Subcutaneous abdominal adipose tissue (tissue), 5 donors: ENCODE measurements at regions not wholly inside any gene's neighbourhood (a gene's known extent, or its start where the extent isn't known, plus 50 kb on each side); places are given as distances from the start of the nearest gene placed in this dataset.
A peak's percentile ranks its signal among the peaks of the same experiment; 100 is the strongest.

Experiments
- H3K27ac ChIP-seq: one replicate; pipeline ENCODE4 v1.7.0; 2013; ENCODE audit warnings: low read depth, mild to moderate bottlenecking, inconsistent platforms, low read length, moderate library complexity
- H3K27me3 ChIP-seq, 5 donors: one replicate each; pipeline ENCODE4 v1.7.0; 2013; ENCODE audit warnings: low read length in 5 of 5, inconsistent platforms in 1 of 5; ENCODE audit not compliant: control insufficient read depth in 5 of 5, insufficient read depth in 4 of 5
- H3K36me3 ChIP-seq, 5 donors: one replicate each; pipeline ENCODE4 v1.7.0; 2013; ENCODE audit warnings: low read length in 5 of 5; ENCODE audit not compliant: control insufficient read depth in 5 of 5, insufficient read depth in 5 of 5
- H3K4me1 ChIP-seq, 5 donors: one replicate each; pipeline ENCODE4 v1.7.0; 2013; ENCODE audit warnings: low read length in 5 of 5, mild to moderate bottlenecking in 3 of 5, moderate library complexity in 1 of 5; ENCODE audit not compliant: control insufficient read depth in 5 of 5, insufficient read depth in 5 of 5
- H3K4me3 ChIP-seq, 5 donors: one replicate each; pipeline ENCODE4 v1.7.0; 2013; ENCODE audit warnings: low read length in 5 of 5, low read depth in 1 of 5
- H3K9ac ChIP-seq, 5 donors: one replicate each; pipeline ENCODE4 v1.7.0; 2013; ENCODE audit warnings: low read length in 5 of 5, mild to moderate bottlenecking in 4 of 5, moderate library complexity in 3 of 5
- H3K9me3 ChIP-seq, 5 donors: one replicate each; pipeline ENCODE4 v1.7.0; 2013; ENCODE audit warnings: low read length in 5 of 5; ENCODE audit not compliant: control insufficient read depth in 5 of 5
- donor health status: healthy.
- donor health status: healthy.
- donor health status: healthy.
- donor health status: healthy.
- donor health status: healthy.

DNA sequence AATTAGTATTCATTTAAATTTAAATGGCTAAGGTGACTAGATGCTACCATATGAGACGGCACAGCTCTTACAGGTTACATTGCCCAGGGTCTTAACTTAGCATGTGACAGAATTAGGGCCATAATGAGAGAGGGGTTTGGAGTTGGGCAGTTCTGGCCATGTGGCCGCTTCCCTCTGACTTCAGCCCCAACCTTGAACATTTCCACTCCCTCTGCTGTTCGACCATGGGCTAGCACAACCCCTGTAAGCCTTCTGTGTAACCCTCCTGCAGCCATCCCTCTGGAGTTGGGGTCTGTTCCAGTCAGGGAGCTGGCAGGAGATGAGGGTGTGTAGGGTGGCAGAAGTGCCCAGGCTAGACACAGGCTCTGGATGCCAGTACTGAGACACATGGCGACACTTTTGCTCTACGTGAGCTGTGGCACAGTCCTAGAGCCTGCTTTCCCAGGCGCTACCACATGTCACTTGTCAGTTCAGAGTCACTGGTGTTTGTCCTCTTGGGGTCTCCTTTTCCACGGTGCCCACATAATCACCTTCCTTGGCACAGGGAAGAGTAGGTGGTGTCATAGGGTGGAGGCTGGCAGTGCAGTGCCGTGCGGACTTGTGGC, 128.7 kb upstream of the PITX1 start:
- Histone ChIP-seq H3K4me3 (no peak overlapping the region), H3K27me3 (peaks cover 0 to 6% (median 5%) of the 10 kb centered on the region in 5 donors), H3K4me1 (no peaks in the 10 kb centered on the region), H3K9ac (no peak overlapping the region), H3K36me3 (no peaks in the 10 kb centered on the region), H3K27ac (no peak overlapping the region), H3K9me3 (peaks cover 0 to 22% (median 18%) of the 10 kb centered on the region in 5 donors)

DNA sequence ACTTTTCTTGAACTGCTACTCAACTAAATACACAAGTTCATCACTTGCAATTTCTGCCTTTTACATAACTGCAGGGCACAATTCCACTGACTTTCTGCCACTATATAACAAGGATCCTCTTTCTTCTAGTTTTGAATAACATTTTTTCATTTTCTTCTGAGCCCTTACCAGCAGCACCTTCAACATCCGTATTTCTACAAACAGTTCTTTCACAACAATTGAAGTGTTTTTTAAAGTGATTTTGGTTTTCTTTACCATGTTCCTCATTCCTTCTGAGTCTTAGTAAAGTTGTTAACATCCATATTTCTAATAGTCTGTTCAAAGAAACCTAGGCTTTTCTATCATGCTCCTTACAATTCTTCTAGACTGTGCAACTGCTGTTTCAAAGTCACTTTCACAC, 127.2 kb upstream of the PITX1 start:
- Histone ChIP-seq H3K36me3 (no peaks in the 10 kb centered on the region), H3K4me3 (no peak overlapping the region), H3K9me3 (peaks cover 0 to 26% (median 21%) of the 10 kb centered on the region in 5 donors), H3K4me1 (no peaks in the 10 kb centered on the region), H3K27me3 (peaks cover 0 to 6% (median 3%) of the 10 kb centered on the region in 5 donors), H3K27ac (no peak overlapping the region), H3K9ac (no peak overlapping the region)

- Histone ChIP-seq H3K4me1 (no peaks in the 10 kb centered on the region), H3K4me3 (no peak overlapping the region), H3K9ac (no peak overlapping the region), H3K27ac (no peak overlapping the region), H3K9me3 (peaks cover 0 to 26% (median 21%) of the 10 kb centered on the region in 5 donors), H3K36me3 (no peaks in the 10 kb centered on the region), H3K27me3 (peaks cover 0 to 6% (median 3%) of the 10 kb centered on the region in 5 donors)
Measured at GRCh38 chr5:135160036-135160675, 126.1 kb upstream of the PITX1 start.

DNA sequence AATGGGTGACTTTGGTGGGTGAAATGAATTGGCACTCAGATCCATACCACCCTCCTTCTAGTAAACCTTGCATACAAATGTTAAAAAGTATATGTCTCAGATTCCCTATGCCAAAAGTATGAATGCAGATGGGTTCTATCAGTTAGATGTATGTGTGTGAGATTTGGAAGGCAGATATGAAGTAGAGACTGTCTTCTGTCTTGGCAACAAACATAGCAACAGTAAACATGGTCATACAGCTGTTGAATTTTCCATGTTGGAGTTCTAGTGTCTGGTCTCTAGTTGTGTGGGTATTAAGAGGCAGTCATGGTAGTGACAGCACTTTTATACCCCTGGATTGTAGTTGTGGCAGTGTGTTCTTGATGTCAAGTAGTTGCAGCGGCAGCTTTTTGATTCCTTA, 125.6 kb upstream of the PITX1 start:
- H3K4me3 ChIP-seq, result no peak overlapping the region
- H3K36me3 ChIP-seq, result no peaks in the 10 kb centered on the region
- H3K9ac ChIP-seq, result no peak overlapping the region
- H3K4me1 ChIP-seq, result peaks cover 0 to 1% (median 0%) of the 10 kb centered on the region in 5 donors
- peaks cover 0 to 6% (median 3%) of the 10 kb centered on the region in 5 donors for H3K27me3 ChIP-seq
- no peak overlapping the region for H3K27ac ChIP-seq
- H3K9me3 ChIP-seq, result peaks cover 0 to 26% (median 21%) of the 10 kb centered on the region in 5 donors

DNA sequence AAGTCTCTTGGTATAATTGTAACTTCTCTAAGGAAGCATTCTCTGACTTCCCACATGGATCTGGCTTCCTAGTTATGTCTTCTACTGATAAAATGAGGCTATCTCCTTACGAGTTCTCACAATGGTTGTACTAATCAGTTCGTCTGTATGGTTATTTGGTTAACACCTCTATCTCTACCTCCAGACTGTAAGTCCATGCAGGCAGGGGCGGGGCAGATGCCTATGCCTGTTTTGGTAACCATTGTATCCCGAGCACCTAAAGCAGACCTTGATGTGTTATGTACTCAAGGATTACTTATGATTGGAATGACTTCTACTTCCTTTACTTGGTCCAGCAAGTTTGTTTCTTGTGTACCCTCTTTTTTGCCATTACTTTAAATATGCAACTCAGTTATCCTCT, 125.0 kb upstream of the PITX1 start:
- H3K36me3 ChIP-seq, result no peaks in the 10 kb centered on the region
- H3K4me3 ChIP-seq, result peak overlapping the region in 1 of 5 donors; percentile 6
- H3K9ac ChIP-seq, result no peak overlapping the region
- peaks cover 0 to 1% (median 0%) of the 10 kb centered on the region in 5 donors for H3K4me1 ChIP-seq
- peaks cover 0 to 6% (median 3%) of the 10 kb centered on the region in 5 donors for H3K27me3 ChIP-seq
- H3K9me3 ChIP-seq, result peaks cover 0 to 26% (median 21%) of the 10 kb centered on the region in 5 donors
- no peak overlapping the region for H3K27ac ChIP-seq

GRCh38 chr5:135158314-135158697, 124.3 kb upstream of the PITX1 start:
- Histone ChIP-seq H3K4me3 (no peak overlapping the region), H3K4me1 (peaks cover 0 to 1% (median 0%) of the 10 kb centered on the region in 5 donors), H3K27me3 (peaks cover 0 to 9% (median 3%) of the 10 kb centered on the region in 5 donors), H3K36me3 (no peaks in the 10 kb centered on the region), H3K27ac (no peak overlapping the region), H3K9me3 (peaks cover 0 to 26% (median 21%) of the 10 kb centered on the region in 5 donors), H3K9ac (no peak overlapping the region)

DNA sequence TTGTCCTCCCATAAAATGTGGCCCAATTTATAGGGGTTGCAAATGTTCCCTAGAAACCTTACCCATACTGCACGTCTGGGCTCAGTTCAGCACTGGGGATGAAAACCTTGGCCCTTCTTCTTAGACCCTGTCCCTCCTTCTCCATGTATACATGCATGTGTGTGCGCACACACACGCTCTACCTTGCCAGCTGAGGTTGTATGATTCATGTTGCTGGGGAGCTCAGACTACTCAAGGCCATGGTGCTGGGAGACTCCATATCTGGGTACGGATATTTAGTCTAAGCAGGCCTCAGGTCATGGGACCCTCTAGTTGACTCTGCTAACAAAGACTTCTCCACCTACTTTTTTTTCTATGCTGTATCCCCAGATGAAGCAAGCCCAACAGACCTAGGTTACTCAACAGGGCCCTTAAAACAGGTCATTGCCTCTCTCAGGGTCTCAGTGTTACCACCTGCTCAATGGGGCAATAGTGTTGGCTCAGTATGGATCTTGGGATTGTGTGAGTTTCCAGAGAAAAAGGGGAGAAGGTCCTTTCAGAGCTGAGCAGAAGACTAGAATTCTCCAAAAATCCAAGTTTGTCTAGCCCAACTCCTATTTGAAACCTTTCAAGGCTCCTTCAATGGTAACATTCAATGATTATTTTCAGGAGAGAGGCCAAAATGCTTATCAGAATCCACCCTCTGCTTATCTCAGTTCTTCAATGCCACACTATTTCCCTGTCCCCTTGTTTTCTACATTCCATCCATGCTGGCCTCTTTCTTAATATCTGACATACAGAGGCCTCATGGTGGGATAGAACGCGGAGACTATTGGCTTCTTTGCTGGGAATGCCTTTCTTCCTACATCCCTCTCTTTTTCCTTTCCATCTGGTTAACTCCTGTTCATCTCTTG, 123.6 kb upstream of the PITX1 start:
- Histone ChIP-seq H3K27me3 (peaks cover 0 to 9% (median 0%) of the 10 kb centered on the region in 5 donors), H3K36me3 (no peaks in the 10 kb centered on the region), H3K4me1 (peaks cover 0 to 1% (median 0%) of the 10 kb centered on the region in 5 donors), H3K9me3 (peaks cover 0 to 26% (median 21%) of the 10 kb centered on the region in 5 donors), H3K9ac (no peak overlapping the region), H3K4me3 (no peak overlapping the region), H3K27ac (no peak overlapping the region)

GRCh38 chr5:135156715-135157404, 122.8 kb upstream of the PITX1 start:
- Histone ChIP-seq H3K4me1 (peaks cover 0 to 1% (median 0%) of the 10 kb centered on the region in 5 donors), H3K9me3 (peaks cover 0 to 26% (median 21%) of the 10 kb centered on the region in 5 donors), H3K36me3 (no peaks in the 10 kb centered on the region), H3K4me3 (no peak overlapping the region), H3K9ac (no peak overlapping the region), H3K27me3 (peaks cover 0 to 3% (median 0%) of the 10 kb centered on the region in 5 donors), H3K27ac (no peak overlapping the region)

DNA sequence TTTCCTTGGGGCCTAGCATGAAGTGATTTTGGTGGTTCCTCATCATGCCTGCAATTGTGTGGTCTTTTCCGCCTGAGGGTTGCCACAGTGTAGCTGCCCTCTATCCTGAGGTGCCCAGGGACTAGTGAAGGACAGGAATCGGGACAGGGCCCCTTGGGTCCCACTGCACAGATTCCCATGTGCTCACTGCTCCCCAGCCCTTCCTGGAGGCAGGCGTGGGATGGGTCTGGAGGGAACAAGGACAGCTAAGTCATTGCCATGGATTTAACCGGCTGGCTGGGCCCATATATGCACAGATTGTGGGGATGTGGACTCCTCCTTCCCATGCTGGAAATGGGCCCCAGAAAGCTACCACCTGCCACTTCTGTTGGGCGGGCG, 122.3 kb upstream of the PITX1 start:
- peaks cover 0 to 26% (median 21%) of the 10 kb centered on the region in 5 donors for H3K9me3 ChIP-seq
- H3K27ac ChIP-seq, result no peak overlapping the region
- peaks cover 0 to 1% (median 0%) of the 10 kb centered on the region in 5 donors for H3K4me1 ChIP-seq

More for the DNA sequence above, 122.3 kb upstream of the PITX1 start:
- Histone ChIP-seq H3K9ac (no peak overlapping the region), H3K4me3 (no peak overlapping the region), H3K27me3 (peaks cover 0 to 3% (median 0%) of the 10 kb centered on the region in 5 donors), H3K36me3 (no peaks in the 10 kb centered on the region)
